ENCODE measurements at regions not wholly inside any gene's neighbourhood (a gene's known extent, or its start where the extent isn't known, plus 50 kb on each side); places are given as distances from the start of the nearest gene placed in this dataset.
"Not testable (repeated sequence)": the region's sequence is repeated elsewhere in the genome, so short reads cannot be mapped to it uniquely, and the experiment has no call there.

GRCh38 chr4:85102606-85103005, 136.1 kb upstream of the WDFY3 start:
- no peak for DNase-seq (ENCODE audit: low read depth)

DNA sequence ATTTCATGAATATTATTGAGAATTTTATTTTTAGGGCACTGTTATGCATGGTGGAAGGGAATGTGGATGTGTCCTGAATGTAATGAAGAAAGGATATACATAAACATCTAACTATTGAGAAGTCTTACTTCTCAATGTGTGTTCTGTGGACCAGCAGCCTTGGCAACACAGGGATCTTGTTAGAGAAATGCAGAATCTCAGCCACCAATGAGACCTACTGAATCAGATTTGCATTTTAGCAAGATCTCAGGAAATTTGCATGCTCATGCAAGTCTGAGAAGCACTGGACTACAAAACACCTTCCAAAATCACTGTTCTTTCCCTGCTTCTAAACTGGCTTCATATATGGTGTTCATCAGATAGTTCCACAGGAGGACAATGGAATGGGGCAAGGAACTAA, 139.7 kb upstream of the WDFY3 start:
- DNase-seq (ENCODE audit: low read depth) = no peak

DNA sequence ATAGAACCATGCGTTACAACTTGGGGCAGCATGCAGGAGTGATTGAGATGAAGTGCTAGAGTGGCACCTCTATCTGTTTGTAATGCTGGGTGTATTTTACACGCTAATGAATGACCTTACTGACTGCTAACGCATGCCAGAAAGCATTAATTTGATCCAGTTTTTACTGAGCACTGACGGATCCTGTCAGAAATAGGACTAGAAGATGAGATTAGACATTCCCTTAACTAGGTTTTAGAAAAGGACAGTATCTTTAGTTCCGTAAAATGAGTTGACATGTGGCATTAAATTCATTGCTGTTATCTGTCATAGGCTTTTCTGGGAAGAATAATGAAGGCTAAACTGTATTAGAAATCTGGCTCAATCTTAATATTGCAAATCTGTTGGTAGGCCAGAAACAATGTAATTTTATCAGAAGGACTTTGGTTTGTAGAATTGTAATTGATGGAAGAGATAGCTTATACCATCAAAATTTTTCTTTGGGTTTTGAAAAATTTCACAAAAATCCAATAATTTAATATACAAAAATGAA, 140.4 kb upstream of the WDFY3 start:
- no peak for DNase-seq (ENCODE audit: low read depth)

DNA sequence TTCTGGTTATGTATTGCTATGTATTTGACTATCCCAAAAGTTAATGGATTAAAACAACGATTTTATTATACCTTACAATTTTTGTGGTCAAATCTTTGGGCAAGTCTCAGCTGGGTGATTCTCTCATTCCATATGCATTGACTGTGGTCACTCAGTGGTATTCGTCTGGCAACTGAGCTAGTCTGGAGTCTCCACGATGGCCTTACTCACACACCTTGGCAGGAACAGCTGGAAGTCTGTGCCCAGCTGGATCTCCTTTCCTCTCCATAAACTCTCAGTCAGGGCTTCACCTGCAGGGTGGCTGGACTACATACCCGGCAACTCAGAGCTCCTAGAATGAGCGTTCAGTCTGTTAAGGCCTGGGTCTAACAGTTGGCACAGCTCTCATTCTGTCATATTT, 141.1 kb upstream of the WDFY3 start:
- peak; percentile 16 for DNase-seq (ENCODE audit: low read depth)

DNA sequence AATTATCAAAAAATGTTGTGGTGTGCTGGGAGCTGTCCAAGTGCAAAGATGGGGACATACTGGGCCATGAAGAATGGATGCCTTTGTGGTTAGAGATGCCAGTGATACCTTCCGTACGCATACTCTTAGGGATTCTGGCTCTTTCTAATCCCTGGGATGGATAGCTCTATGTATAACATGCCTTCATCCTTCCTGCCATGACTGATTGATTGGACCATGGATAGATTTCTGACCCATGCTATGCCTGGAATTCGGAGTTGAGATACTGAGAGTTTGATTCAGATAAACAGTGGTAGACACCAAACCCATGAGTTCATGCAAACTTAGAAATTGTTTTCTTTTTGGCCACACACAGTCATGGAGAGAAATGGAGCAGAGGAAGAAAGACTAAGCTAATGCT, 147.2 kb upstream of the WDFY3 start:
- DNase-seq (ENCODE audit: low read depth) = peak; percentile 13

GRCh38 chr4:85114526-85114925, 148.0 kb upstream of the WDFY3 start:
- no peak for DNase-seq (ENCODE audit: low read depth)

DNA sequence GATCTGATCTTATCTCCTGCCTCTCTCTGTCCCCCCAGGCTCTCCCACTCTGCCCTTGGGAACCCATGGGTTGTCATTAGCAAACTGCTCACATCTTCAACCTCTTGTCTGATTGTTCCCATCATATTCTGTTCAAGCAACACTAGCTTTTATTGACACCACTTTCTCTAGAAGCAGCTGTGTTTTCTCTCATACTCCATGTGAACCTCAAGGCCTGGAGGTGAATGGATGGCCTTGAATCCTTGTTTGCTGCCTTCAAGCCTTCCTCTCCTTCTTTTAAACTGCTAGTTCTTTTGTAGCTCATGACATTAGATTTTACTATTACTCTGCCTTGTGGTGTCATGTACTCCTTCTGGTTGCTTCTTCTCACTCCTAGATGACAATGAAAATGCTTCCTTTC, 149.5 kb upstream of the WDFY3 start:
- no peak for DNase-seq (ENCODE audit: low read depth)

DNA sequence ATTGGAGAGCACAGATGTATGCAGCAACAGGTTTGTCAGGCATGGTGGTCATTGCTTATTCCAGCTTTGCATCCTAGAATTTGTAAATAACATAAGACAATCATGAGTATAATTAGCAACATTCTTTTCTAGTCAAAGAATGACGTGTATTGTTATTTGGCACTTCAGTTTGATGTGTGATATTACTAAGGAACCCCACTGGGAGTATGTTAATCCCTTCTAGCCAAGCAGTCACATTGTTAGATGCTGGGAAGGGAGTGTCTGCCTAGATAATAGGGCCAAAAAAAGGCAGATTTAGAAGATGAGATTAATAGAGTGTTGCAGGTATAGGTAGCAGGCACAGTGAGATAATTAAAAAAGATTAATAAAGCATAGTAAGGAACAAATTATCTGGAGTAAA, 159.2 kb upstream of the WDFY3 start:
- DNase-seq (ENCODE audit: low read depth) = no peak

DNA sequence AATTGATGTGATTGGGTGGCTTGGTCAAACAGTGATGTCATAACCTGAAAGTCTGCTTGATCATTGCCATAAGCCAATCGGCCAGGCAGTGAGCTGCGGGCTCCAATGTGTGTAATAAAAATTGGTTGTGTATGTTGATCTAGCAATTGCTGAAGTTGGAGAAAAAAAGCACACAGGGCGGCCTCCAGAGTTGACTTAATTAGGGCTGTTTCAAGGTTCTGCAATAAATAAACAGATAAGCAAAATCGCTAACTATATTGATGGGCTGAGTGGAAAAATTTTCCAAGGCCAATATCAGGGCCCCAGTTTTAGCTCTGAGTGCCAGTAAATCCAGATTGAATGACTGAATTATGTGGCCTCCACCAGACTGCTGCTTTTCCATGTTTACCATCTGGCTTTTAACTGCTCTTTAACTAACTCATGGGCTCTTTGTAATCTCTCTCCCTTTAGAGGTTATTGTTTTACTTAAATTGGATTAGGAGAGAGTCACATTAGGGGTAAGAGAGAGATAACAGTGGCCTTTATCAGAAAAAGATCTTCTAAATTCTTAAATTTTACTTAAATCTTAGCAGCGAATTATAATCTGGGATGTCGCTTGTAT, 160.6 kb upstream of the WDFY3 start:
- no peak for DNase-seq (ENCODE audit: low read depth)

- DNase-seq (ENCODE audit: low read depth) = peak; percentile 39
These were observed 161.2 kb upstream of the WDFY3 start for GRCh38 chr4:85127653-85128052.

DNA sequence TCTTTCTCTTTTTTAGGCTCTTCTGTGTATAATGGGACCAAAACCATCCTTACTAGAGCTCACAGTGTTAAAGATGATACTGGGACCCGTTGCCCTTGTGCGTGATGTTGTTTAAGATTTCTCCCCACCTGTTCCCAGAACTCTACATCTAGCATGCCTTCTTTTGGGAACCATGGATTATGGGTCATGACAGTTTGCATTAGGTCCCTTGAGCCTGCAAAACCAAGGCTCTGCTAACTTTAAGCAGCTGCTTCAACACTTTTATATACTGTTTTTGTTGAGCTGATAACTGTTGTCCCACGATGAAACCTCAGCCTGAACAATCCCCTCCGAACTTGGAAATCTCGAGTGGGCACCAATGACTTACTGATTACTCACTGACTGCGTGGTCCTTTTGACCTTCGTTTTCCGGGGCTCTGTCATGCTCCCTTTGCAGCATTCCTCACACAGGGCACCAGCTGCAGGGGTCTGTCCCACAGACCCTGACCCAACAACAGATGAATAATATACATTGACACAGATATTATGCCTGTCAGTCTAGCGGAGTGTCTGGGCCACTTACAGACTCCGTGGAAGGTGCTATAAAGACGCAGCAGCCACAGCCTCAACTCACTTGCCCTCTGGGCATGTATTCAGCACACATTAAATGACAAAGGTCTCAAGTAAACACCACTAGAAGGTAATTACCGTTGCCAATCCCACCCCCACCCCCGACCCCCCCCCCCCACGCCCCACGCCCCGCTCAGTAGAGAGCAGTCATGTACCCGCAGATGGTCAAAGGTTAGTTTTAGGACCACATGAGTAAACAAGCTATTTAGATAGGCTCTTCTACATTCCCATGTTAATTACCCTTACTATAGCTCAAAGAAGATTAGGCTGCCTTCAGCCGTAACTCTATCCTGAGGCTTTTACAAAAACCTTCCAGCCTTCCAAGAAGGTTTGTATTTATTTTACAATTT, 162.0 kb upstream of the WDFY3 start:
- DNase-seq (ENCODE audit: low read depth) = no peak

DNA sequence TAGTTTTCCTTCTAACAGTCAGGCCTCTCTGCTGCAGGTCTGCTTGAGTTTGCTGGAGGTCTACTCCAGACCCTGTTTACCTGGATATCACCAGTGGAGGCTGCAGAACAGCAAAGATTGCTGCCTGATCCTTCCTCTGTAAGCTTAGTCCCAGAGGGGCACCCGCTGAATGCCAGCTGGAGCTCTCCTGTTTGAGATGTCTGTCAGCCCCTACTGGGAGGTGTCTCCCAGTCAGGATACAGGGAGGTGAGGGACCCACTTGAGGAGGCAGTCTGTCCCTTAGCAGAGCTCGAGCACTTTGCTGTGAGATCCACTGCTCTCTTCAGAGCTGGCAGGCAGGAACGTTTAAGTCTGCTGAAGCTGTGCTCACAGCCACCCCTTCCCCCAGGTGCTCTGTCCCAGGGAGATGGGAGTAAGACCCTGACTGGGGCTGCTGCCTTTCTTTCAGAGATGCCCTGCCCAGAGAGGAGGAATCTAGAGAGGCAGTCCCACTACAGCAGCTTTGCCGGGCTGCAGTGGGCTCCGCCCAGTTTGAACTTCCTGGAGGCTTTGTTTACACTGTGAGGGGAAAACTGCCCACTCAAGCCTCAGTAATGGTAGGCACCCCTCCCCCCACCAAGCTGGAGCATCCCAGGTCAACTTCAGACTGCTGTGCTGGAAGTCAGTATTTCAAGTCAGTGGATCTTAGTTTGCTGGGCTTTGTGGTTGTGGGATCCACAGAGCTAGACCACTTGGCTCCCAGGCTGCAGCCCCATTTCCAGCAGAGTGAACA, 163.1 kb upstream of the WDFY3 start:
- DNase-seq (ENCODE audit: low read depth) = not testable (repeated sequence)

- DNase-seq (ENCODE audit: low read depth) = no peak
These were observed 165.6 kb upstream of the WDFY3 start for GRCh38 chr4:85132117-85132516.

GRCh38 chr4:85132570-85132969, 166.1 kb upstream of the WDFY3 start:
- no peak for DNase-seq (ENCODE audit: low read depth)

GRCh38 chr4:85139749-85140148, 173.3 kb upstream of the WDFY3 start:
- not testable (repeated sequence) for DNase-seq (ENCODE audit: low read depth)

GRCh38 chr4:85142451-85142850, 176.0 kb upstream of the WDFY3 start:
- DNase-seq (ENCODE audit: low read depth) = no peak

DNA sequence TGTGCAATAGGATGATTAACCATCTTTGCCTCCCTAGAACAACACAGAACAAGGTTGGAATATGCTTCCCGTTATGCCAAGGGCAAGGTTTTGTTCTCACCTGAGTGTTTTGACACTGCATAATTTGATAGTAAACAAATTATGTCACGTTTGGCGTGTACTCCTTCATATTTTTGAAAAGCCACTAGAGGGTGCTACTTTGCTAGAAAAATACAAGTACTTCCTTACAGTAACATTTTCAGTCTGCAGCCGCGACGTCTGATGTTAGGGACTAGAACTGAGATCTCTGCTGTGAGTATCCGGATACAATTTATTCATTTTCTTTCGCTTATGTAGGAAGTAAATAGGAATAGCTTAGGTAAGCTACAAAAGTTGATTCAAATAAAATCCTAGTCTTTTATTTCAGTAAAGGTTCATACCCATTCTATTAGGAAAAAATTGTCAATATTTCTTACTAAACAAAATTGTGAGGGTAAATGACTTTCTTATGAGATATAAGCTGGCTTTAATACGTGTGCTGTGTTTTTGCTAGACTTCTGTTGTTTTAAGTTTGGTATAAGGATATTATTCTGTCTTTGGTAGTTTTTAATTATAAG, 181.1 kb upstream of the WDFY3 start:
- peak; percentile 88 for DNase-seq (ENCODE audit: low read depth)

DNA sequence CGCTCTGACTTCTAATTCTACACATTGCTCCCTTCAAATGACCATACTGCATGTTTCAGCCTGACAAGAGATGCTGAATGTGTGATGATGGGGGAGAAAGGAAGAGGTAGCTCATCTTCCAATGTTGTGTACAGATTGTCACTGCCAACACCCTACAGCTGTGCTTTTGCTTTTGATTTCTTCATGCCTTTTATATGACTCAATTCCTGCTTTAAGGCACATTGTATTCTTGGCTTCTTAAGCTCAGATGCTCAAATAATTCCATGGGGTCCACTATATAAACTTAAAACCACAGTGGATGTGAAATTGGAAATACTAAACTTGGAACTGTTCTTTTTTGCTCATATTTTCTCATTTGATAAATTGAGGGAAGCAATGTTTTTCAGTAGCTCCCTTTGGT, 183.2 kb upstream of the WDFY3 start:
- peak; percentile 89 for DNase-seq (ENCODE audit: low read depth)

GRCh38 chr4:85151371-85151770, 184.9 kb upstream of the WDFY3 start:
- peak; percentile 69 for DNase-seq (ENCODE audit: low read depth)

DNA sequence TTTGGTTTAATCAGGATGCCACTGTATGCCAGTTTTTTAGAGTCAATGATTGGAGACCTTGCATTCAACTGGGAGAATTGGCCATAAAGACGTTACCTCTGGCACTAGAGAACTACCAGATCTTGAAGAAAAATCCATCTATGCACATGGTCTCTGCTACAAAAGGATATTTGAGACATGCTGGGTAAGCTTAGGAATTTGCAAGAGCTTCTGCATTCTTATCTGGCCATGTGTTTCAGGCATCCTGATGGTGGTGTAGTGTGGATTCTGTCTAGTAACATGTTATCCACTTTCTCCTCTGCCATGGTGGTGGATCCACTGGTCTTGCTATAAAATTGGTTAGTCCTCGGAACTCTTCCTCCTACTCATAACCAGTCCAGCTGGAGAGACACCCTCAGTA, 185.3 kb upstream of the WDFY3 start:
- peak; percentile 70 for DNase-seq (ENCODE audit: low read depth)

- DNase-seq (ENCODE audit: low read depth) = peak; percentile 74
These were observed 186.0 kb upstream of the WDFY3 start for GRCh38 chr4:85152480-85152879.

Measured in myocyte (in vitro differentiated cells).